Activated CD8-positive, alpha-beta T cell treated with anti-CD3 and anti-CD28 coated beads, Interleukin-2, amount 10 ng/mL, durations not matched to agents 7 days and 5 days (primary cell): ENCODE measurements at regions not wholly inside any gene's neighbourhood (a gene's known extent, or its start where the extent isn't known, plus 50 kb on each side); places are given as distances from the start of the nearest gene placed in this dataset.

ENCODE experiments used
- ATAC-seq: fragments of 150-1000 bp; cut with Tn5 transposase; one replicate; pipeline ENCODE4 v1.10.0; 2021; ENCODE audit warnings: moderate library complexity
- CTCF ChIA-PET: fragments of 350-600 bp; sonication (Branson Sonifier 250); formaldehyde crosslinking; loops from one replicate; lab custom pipeline; 2021; ENCODE audit warnings: antibody characterized with exemption; lab: Charles Lee
- POLR2A ChIA-PET: fragments of 350-600 bp; sonication (Branson Sonifier 250); formaldehyde crosslinking; loops from one replicate; lab custom pipeline; 2021; ENCODE audit warnings: antibody characterized with exemption; lab: Charles Lee
- DNase-seq: peaks from one replicate; pipeline ENCODE4 v3.0.0-alpha.2; 2020
- H3K27ac Mint-ChIP-seq: one replicate; pipeline ENCODE4 v1.8.0; 2021; ENCODE audit warnings: mild to moderate bottlenecking, mixed read lengths
- H3K27me3 Mint-ChIP-seq: one replicate; pipeline ENCODE4 v1.8.0; 2021; ENCODE audit warnings: low read depth, mixed read lengths
- H3K36me3 Mint-ChIP-seq: one replicate; pipeline ENCODE4 v1.8.0; 2021; ENCODE audit warnings: low read depth, mixed read lengths
- H3K4me1 Mint-ChIP-seq: one replicate; pipeline ENCODE4 v1.8.0; 2021; ENCODE audit warnings: low read depth, mixed read lengths
- H3K4me3 Mint-ChIP-seq: one replicate; pipeline ENCODE4 v1.8.0; 2021; ENCODE audit warnings: mild to moderate bottlenecking, mixed read lengths
- H3K9me3 Mint-ChIP-seq: one replicate; pipeline ENCODE4 v1.8.0; 2022; ENCODE audit warnings: mixed read lengths; ENCODE audit not compliant: insufficient read depth

GRCh38 chrX:9311421-9312160, 153.3 kb upstream of the TBL1X start:
- H3K4me3 Mint-ChIP-seq, result no peak overlapping the region

GRCh38 chrX:9312922-9313867, 151.7 kb upstream of the TBL1X start:
- Mint-ChIP-seq H3K36me3 (no peaks in the 10 kb centered on the region), H3K4me3 (no peak overlapping the region), H3K4me1 (peaks cover 13% of the 10 kb centered on the region), H3K9me3 (no peaks in the 10 kb centered on the region), H3K27me3 (no peaks in the 10 kb centered on the region), H3K27ac (no peak overlapping the region)
- CTCF ChIA-PET, result interaction anchor here (0.6 to 1.3 kb wide), 14 partner anchors 9 to 463 kb away, joined by 3 to 6 read pairs (median 4); no protein-coding TSS in a partner anchor
- ATAC-seq (peak; percentile 64), DNase-seq (peak; percentile 62)
- POLR2A ChIA-PET, result no interaction called here

More at GRCh38 chrX:9311421-9312160, 153.3 kb upstream of the TBL1X start:
- H3K27ac Mint-ChIP-seq, result no peak overlapping the region
- no peak for DNase-seq
- ATAC-seq, result no peak
- peaks cover 6% of the 10 kb centered on the region for H3K4me1 Mint-ChIP-seq
- ChIA-PET CTCF (no interaction called here), POLR2A (no interaction called here)
- no peaks in the 10 kb centered on the region for H3K9me3 Mint-ChIP-seq
- no peaks in the 10 kb centered on the region for H3K27me3 Mint-ChIP-seq
- H3K36me3 Mint-ChIP-seq, result no peaks in the 10 kb centered on the region

GRCh38 chrX:9315086-9315485, 149.8 kb upstream of the TBL1X start:
- Mint-ChIP-seq H3K9me3 (no peaks in the 10 kb centered on the region), H3K27ac (no peak overlapping the region), H3K36me3 (no peaks in the 10 kb centered on the region), H3K4me1 (peaks cover 23% of the 10 kb centered on the region), H3K27me3 (peaks cover 3% of the 10 kb centered on the region), H3K4me3 (no peak overlapping the region)
- ATAC-seq (no peak), DNase-seq (no peak)
- POLR2A ChIA-PET, result no interaction called here
- CTCF ChIA-PET, result no interaction called here

- H3K4me1 Mint-ChIP-seq, result peaks cover 23% of the 10 kb centered on the region
- no peak overlapping the region for H3K4me3 Mint-ChIP-seq
- H3K27me3 Mint-ChIP-seq, result peaks cover 4% of the 10 kb centered on the region
- H3K9me3 Mint-ChIP-seq, result no peaks in the 10 kb centered on the region
- DNase-seq, result no peak
- no peak overlapping the region for H3K27ac Mint-ChIP-seq
- ChIA-PET POLR2A (no interaction called here), CTCF (no interaction called here)
- H3K36me3 Mint-ChIP-seq, result no peaks in the 10 kb centered on the region
- no peak for ATAC-seq
These were observed 148.8 kb upstream of the TBL1X start for GRCh38 chrX:9316096-9316495.

- ChIA-PET POLR2A (no interaction called here), CTCF (interaction anchor here (1.2 kb wide), 1 partner anchor 40 kb away, joined by 3 read pairs; no protein-coding TSS in a partner anchor)
- peaks cover 23% of the 10 kb centered on the region for H3K4me1 Mint-ChIP-seq
- no peak for ATAC-seq
- peaks cover 4% of the 10 kb centered on the region for H3K27me3 Mint-ChIP-seq
- no peaks in the 10 kb centered on the region for H3K9me3 Mint-ChIP-seq
- H3K36me3 Mint-ChIP-seq, result no peaks in the 10 kb centered on the region
- no peak overlapping the region for H3K4me3 Mint-ChIP-seq
- H3K27ac Mint-ChIP-seq, result no peak overlapping the region
- DNase-seq, result no peak
These were observed 147.7 kb upstream of the TBL1X start for GRCh38 chrX:9317176-9317575.

GRCh38 chrX:9318213-9318612, 146.6 kb upstream of the TBL1X start:
- DNase-seq (peak; percentile 62), ATAC-seq (peak; percentile 70)
- no peaks in the 10 kb centered on the region for H3K36me3 Mint-ChIP-seq
- peak overlapping the region; percentile 55 for H3K27ac Mint-ChIP-seq
- POLR2A ChIA-PET, result no interaction called here
- no peaks in the 10 kb centered on the region for H3K9me3 Mint-ChIP-seq
- CTCF ChIA-PET, result interaction anchor here (1.2 kb wide), 1 partner anchor 39 kb away, joined by 3 read pairs; no protein-coding TSS in a partner anchor
- H3K4me1 Mint-ChIP-seq, result peaks cover 22% of the 10 kb centered on the region
- H3K27me3 Mint-ChIP-seq, result peaks cover 4% of the 10 kb centered on the region
- H3K4me3 Mint-ChIP-seq, result no peak overlapping the region

GRCh38 chrX:9318766-9319165, 146.1 kb upstream of the TBL1X start:
- Mint-ChIP-seq H3K36me3 (no peaks in the 10 kb centered on the region), H3K4me3 (no peak overlapping the region), H3K27ac (no peak overlapping the region), H3K9me3 (no peaks in the 10 kb centered on the region), H3K4me1 (peaks cover 17% of the 10 kb centered on the region), H3K27me3 (peaks cover 4% of the 10 kb centered on the region)
- DNase-seq (no peak), ATAC-seq (no peak)
- POLR2A ChIA-PET, result no interaction called here
- CTCF ChIA-PET, result no interaction called here

GRCh38 chrX:9320940-9321339, 143.9 kb upstream of the TBL1X start:
- H3K4me1 Mint-ChIP-seq, result peaks cover 17% of the 10 kb centered on the region
- no peak overlapping the region for H3K27ac Mint-ChIP-seq
- ChIA-PET POLR2A (interaction anchor here (0.6 kb wide), 1 partner anchor 119 kb away, joined by 6 read pairs; no protein-coding TSS in a partner anchor), CTCF (no interaction called here)
- DNase-seq (no peak), ATAC-seq (no peak)
- H3K4me3 Mint-ChIP-seq, result no peak overlapping the region
- H3K9me3 Mint-ChIP-seq, result no peaks in the 10 kb centered on the region
- peaks cover 4% of the 10 kb centered on the region for H3K27me3 Mint-ChIP-seq
- no peaks in the 10 kb centered on the region for H3K36me3 Mint-ChIP-seq

GRCh38 chrX:9324676-9325075, 140.2 kb upstream of the TBL1X start:
- Mint-ChIP-seq H3K4me3 (no peak overlapping the region), H3K9me3 (no peaks in the 10 kb centered on the region), H3K4me1 (peaks cover 6% of the 10 kb centered on the region), H3K27ac (no peak overlapping the region), H3K36me3 (no peaks in the 10 kb centered on the region), H3K27me3 (peaks cover 4% of the 10 kb centered on the region)
- ChIA-PET POLR2A (no interaction called here), CTCF (no interaction called here)
- DNase-seq, result no peak
- ATAC-seq, result no peak

- ChIA-PET CTCF (no interaction called here), POLR2A (no interaction called here)
- H3K9me3 Mint-ChIP-seq, result no peaks in the 10 kb centered on the region
- H3K27me3 Mint-ChIP-seq, result no peaks in the 10 kb centered on the region
- DNase-seq (no peak), ATAC-seq (no peak)
- no peak overlapping the region for H3K4me3 Mint-ChIP-seq
- peaks cover 6% of the 10 kb centered on the region for H3K4me1 Mint-ChIP-seq
- no peak overlapping the region for H3K27ac Mint-ChIP-seq
- H3K36me3 Mint-ChIP-seq, result no peaks in the 10 kb centered on the region
These were observed 138.5 kb upstream of the TBL1X start for GRCh38 chrX:9326369-9326768.

GRCh38 chrX:9327086-9327746, 137.6 kb upstream of the TBL1X start:
- H3K36me3 Mint-ChIP-seq, result no peaks in the 10 kb centered on the region
- ChIA-PET CTCF (no interaction called here), POLR2A (no interaction called here)
- no peak overlapping the region for H3K27ac Mint-ChIP-seq
- ATAC-seq, result no peak
- H3K9me3 Mint-ChIP-seq, result no peaks in the 10 kb centered on the region
- H3K27me3 Mint-ChIP-seq, result no peaks in the 10 kb centered on the region
- H3K4me3 Mint-ChIP-seq, result no peak overlapping the region
- no peak for DNase-seq
- peaks cover 6% of the 10 kb centered on the region for H3K4me1 Mint-ChIP-seq
